ENCODE measurements at regions not wholly inside any gene's neighbourhood (a gene's known extent, or its start where the extent isn't known, plus 50 kb on each side); places are given as distances from the start of the nearest gene placed in this dataset.

- in situ Hi-C loops (cut with MboI; ENCODE audit: low pct_unique_long_range_greater_than_20kb, low sequenced_read_pairs, unreplicated experiment) = no loop called here
- no peak for DNase-seq (ENCODE audit: low spot score)
- no peak for TF ChIP-seq CTCF (IDR thresholded peaks at IDR 0.05; ENCODE audit: extremely low read depth, insufficient read depth, missing control alignments)
Observed at GRCh38 chr5:82785882-82786509, 291.2 kb downstream of the TMEM167A start.

- no peak for DNase-seq (ENCODE audit: low spot score)
- in situ Hi-C loops (cut with MboI; ENCODE audit: low pct_unique_long_range_greater_than_20kb, low sequenced_read_pairs, unreplicated experiment) = no loop called here
- TF ChIP-seq CTCF (IDR thresholded peaks at IDR 0.05; ENCODE audit: extremely low read depth, insufficient read depth, missing control alignments) = no peak
Observed at GRCh38 chr5:82785456-82785855, 291.7 kb downstream of the TMEM167A start.

- TF ChIP-seq CTCF (IDR thresholded peaks at IDR 0.05; ENCODE audit: extremely low read depth, insufficient read depth, missing control alignments) = no peak
- DNase-seq (ENCODE audit: low spot score) = no peak
- in situ Hi-C loops (cut with MboI; ENCODE audit: low pct_unique_long_range_greater_than_20kb, low sequenced_read_pairs, unreplicated experiment) = no loop called here
Observed at GRCh38 chr5:82784521-82784920, 292.7 kb downstream of the TMEM167A start.

GRCh38 chr5:82777106-82777505 lies 300.1 kb downstream of the TMEM167A start:
- no peak for TF ChIP-seq CTCF (IDR thresholded peaks at IDR 0.05; ENCODE audit: extremely low read depth, insufficient read depth, missing control alignments)
- no peak for DNase-seq (ENCODE audit: low spot score)
- in situ Hi-C loops (cut with MboI; ENCODE audit: low pct_unique_long_range_greater_than_20kb, low sequenced_read_pairs, unreplicated experiment) = no loop called here

GRCh38 chr5:82772281-82772680 lies 304.9 kb downstream of the TMEM167A start:
- DNase-seq (ENCODE audit: low spot score) = no peak
- in situ Hi-C loops (cut with MboI; ENCODE audit: low pct_unique_long_range_greater_than_20kb, low sequenced_read_pairs, unreplicated experiment) = no loop called here
- no peak for TF ChIP-seq CTCF (IDR thresholded peaks at IDR 0.05; ENCODE audit: extremely low read depth, insufficient read depth, missing control alignments)

GRCh38 chr5:82766206-82766605 lies 311.0 kb downstream of the TMEM167A start:
- DNase-seq (ENCODE audit: low spot score) = no peak
- in situ Hi-C loops (cut with MboI; ENCODE audit: low pct_unique_long_range_greater_than_20kb, low sequenced_read_pairs, unreplicated experiment) = no loop called here
- TF ChIP-seq CTCF (IDR thresholded peaks at IDR 0.05; ENCODE audit: extremely low read depth, insufficient read depth, missing control alignments) = no peak
